GM12874 (cell line): ENCODE measurements at regions not wholly inside any gene's neighbourhood (a gene's known extent, or its start where the extent isn't known, plus 50 kb on each side); places are given as distances from the start of the nearest gene placed in this dataset.

ENCODE experiments used
- CTCF ChIP-seq: IDR thresholded peaks from 2 replicates; pipeline ENCODE4 v1.5.1; 2011; ENCODE audit warnings: low read depth, mild to moderate bottlenecking, control low read depth, low read length, moderate library complexity; ENCODE audit not compliant: insufficient read depth

DNA sequence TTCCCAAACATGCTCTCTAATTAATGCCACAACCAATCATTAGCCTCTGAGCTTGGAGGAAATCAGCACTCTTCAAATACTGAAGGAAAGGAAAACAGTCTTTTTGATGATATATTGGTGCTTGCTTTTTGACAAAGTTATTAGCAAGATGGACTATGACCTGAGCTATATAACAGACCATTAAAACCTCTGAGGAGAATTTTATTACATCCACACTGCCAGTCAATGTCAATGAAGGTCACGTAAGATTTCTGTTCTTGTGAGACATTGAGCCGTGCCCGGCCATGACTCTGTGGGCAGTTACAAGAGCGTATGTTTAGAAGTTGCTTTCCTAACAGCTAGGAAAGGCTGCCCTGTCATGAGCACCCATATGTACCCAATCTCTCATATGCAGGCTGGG lies 659.0 kb downstream of the UTRN start:
- no peak for TF ChIP-seq CTCF

DNA sequence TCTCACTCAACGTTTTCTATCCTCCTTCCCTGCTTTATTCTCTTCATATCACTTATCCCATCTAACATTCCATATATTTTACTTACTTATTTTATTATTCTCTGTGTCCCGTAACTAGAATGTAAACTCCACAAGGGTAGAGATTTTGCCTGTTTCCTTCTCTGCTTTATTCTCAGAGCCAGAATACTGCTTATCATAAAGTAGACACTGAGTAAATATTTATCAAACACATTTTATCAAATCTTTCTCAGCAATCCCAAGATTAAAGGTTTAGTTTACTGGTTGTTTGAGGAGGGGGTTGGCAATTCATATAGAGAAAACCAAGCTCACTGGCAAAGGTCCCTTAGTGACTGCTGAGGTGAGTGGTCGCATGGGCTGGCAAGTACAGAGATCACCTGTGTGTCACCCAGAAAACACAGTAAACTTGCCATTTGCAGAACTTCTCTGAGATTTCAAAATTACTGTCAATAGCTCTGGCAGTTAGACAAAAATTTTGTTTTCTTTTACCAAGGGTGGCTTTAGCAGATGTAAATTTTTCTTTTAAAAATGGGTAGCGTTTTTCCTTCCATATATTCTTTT lies 662.4 kb downstream of the UTRN start:
- no peak for TF ChIP-seq CTCF

- no peak for TF ChIP-seq CTCF
These were observed 666.7 kb downstream of the UTRN start for GRCh38 chr6:144951730-144952437.

DNA sequence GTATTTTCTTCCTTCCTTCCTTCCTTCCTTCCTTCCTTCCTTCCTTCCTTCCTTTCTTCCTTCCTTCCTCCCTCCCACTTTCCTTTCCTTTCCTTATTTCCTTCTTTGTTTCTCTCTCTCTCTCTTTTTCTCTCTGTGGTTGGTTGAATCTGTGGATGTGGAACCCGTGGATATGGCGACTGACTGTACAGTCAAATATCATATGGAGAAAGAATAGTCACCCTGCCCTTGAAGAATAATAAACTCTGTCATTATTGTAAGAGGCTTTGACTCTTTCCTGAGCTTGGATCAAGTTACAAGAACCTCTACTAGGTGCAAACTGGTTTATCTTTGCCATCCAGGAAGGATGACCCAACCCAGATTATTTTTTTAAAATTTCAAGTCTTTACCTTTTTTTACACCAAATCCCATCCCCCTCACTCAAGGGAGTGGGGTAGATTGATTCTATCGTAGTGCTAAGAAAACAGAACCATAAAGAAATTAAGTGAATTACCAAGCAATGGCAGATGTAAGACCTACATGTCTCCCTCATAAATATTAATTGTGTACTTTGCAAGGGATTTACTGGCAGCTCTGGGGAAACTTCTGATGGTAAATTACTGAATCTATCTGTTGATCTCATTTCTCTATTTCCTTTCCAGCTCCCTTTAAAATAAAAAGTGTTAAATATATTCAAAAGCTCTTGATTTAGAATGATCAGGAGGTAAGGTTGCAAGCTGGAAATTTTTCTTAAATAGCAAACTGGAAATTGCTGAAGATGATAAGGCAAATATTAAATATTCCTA lies 667.5 kb downstream of the UTRN start:
- TF ChIP-seq CTCF: no peak

GRCh38 chr6:144953552-144954240 lies 668.6 kb downstream of the UTRN start:
- no peak for TF ChIP-seq CTCF

DNA sequence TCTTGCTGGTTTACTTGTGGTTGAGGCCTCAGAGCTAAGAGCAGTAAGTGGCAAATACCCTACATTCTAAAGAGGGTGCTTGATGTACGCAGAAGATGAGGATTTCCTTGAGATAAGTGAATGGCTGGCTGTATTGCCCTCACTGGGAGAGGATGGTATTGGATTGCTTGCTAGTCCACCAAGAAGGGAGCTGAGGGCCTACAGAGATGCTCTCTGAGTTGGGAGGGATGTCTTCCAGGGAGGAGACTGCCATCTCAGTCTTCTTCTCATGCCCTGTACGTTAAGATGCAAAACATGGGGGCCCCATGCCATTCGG lies 669.1 kb downstream of the UTRN start:
- no peak for TF ChIP-seq CTCF

DNA sequence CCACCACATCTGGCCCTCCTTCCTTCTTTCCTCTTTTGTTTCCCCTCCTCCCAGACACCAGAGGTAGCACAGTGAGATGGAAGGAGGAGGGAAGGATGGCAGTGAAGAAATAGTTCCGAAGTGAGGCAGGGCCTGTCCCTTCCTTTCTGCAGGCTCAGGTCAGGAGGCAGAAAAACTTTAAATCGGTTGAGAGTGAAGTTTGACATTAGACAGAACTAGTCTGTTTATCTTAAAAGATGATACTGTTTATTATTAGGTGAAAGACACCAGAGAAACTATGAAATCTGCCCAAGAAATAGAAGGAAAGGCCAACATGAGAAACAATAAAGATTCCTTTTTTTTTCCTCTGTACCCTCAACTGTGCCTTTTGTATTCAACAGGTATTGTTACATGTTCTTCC lies 670.3 kb downstream of the UTRN start:
- no peak for TF ChIP-seq CTCF
